AG04449 (cell line): ENCODE measurements at regions not wholly inside any gene's neighbourhood (a gene's known extent, or its start where the extent isn't known, plus 50 kb on each side); places are given as distances from the start of the nearest gene placed in this dataset.
"Not testable (repeated sequence)": the region's sequence is repeated elsewhere in the genome, so short reads cannot be mapped to it uniquely, and the experiment has no call there.

Experiments used
- CTCF ChIA-PET: fragments of 350-600 bp; formaldehyde crosslinking; extraction: SDS; loops from one replicate; lab custom pipeline; 2021; ENCODE audit warnings: antibody characterized with exemption; lab: Yijun Ruan, JAX
- POLR2A ChIA-PET: fragments of 400-600, 350-600 bp; formaldehyde crosslinking; extraction: SDS; loops from one replicate; lab custom pipeline; 2020; ENCODE audit warnings: antibody characterized with exemption, inconsistent platforms; lab: Yijun Ruan, JAX
- DNase-seq: peaks from one replicate; pipeline ENCODE4 v3.0.0-alpha.2; 2010; ENCODE audit warnings: low read depth, low spot score
- H3K4me3 ChIP-seq: 2 replicates; pipeline ENCODE4 v1.5.1; 2011; ENCODE audit warnings: low read depth, mild to moderate bottlenecking, control low read depth, low read length
- TF ChIP-seq, protein P1 (sequence below): IDR thresholded peaks from one replicate; pipeline ENCODE4 v1.5.1; 2011; ENCODE audit warnings: mild to moderate bottlenecking, moderate library complexity, low read length, control low read depth, inconsistent platforms; ENCODE audit not compliant: insufficient read depth; ENCODE audit errors: missing control alignments

DNA sequence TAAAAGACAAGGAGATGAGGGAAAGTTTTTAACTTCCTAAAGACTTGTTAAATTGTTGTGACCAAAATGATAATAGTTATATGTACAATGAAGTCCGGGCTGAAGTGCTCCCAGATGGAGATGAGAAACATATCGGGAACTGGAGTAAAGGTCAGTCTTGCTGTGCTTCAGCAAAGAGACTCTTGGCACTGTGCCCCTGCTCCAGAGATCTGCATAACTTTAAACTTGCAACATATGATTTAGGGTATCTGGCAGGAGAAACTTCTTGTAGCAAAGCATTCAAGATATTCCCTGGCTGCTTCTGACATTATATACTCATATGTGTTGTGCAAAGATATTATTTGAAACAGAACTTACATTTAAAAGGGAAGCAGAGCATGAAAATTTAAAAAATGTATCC is 786.6 kb upstream of the SLITRK6 start:
- ChIA-PET CTCF (no interaction called here), POLR2A (no interaction called here)
- TF ChIP-seq, protein P1, sequence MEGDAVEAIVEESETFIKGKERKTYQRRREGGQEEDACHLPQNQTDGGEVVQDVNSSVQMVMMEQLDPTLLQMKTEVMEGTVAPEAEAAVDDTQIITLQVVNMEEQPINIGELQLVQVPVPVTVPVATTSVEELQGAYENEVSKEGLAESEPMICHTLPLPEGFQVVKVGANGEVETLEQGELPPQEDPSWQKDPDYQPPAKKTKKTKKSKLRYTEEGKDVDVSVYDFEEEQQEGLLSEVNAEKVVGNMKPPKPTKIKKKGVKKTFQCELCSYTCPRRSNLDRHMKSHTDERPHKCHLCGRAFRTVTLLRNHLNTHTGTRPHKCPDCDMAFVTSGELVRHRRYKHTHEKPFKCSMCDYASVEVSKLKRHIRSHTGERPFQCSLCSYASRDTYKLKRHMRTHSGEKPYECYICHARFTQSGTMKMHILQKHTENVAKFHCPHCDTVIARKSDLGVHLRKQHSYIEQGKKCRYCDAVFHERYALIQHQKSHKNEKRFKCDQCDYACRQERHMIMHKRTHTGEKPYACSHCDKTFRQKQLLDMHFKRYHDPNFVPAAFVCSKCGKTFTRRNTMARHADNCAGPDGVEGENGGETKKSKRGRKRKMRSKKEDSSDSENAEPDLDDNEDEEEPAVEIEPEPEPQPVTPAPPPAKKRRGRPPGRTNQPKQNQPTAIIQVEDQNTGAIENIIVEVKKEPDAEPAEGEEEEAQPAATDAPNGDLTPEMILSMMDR: no peak
- H3K4me3 ChIP-seq: no peak overlapping the region
- no peak for DNase-seq

DNA sequence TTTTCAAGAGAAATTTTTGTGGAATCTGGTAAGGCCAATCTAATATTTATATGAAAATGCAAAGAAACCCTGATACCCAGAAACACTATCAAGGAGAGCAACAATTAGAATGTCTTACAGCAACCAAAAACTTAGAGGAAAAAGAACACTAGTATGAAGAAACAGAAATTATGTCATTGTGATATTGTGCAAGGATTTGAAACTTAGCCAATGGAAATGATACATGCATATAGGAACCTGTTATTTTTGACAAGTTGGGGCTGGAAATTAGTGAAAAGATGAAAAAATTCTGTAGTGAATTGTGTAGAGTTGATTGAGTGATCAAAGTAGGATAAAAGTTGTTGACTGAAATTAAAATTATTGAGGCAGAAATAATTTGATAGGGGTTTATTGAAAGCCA is 792.6 kb upstream of the SLITRK6 start:
- CTCF ChIA-PET: no interaction called here
- POLR2A ChIA-PET: no interaction called here
- TF ChIP-seq, protein P1: no peak
- H3K4me3 ChIP-seq: no peak overlapping the region
- no peak for DNase-seq

DNA sequence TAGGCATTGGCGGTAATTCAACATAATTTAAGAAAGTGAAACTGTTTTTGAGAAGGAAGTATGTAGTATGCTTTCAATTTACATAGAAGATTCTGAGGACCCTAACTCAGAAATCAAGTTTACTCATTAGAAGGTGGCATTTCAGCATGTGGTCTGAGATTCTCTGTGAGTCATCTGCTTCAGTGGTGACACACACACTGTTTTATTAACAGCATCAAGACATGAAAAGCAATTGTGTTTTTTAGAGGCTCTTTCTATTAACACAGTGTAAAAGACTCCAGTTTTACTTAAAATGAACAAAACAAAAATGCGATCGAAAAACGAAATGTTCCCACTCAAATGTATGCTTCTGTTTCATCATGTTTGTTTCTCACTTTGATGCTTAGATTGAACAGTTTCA is 802.1 kb upstream of the SLITRK6 start:
- H3K4me3 ChIP-seq: no peak overlapping the region
- no peak for DNase-seq
- CTCF ChIA-PET: no interaction called here

DNA sequence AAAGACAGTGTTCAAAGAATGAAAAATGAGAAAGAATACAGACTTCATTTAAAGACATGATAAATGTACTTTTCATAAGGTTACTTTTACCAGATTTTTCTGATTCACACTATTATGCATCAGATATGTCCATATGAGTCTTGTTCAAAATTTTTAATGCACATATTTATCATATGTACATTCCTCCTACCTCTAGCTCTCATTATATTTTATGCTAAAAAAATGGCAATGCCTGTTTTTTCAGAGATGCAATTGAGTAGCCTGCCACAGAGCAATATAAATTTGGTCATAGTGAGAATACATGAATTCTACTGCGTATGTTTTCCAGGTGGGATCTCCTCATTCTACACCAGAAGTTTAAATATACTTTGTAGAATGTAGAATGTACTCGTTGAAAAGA is 807.0 kb upstream of the SLITRK6 start:
- TF ChIP-seq, protein P1: no peak
- POLR2A ChIA-PET: no interaction called here
- H3K4me3 ChIP-seq: no peak overlapping the region
- DNase-seq: no peak
- CTCF ChIA-PET: no interaction called here

More for the DNA sequence above, 802.1 kb upstream of the SLITRK6 start:
- TF ChIP-seq, protein P1: no peak
- POLR2A ChIA-PET: no interaction called here

DNA sequence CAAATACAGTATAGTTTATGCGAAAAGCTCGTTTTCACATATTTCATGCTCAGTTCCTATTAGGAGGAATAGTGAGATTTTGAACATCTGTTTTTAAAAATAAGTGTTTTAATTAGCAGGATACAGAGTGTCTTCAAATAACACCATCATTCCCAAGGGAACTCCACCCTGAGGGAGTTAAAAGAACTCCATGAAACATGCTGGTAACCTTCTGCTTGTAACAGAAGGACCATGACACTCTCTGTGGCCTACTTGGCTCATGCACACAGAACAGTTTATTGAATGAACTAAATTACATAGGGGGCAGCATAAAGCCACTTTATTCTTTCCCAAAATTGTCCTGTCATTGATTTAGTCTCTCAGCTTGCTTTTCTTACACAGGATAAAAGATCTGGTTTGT is 809.5 kb upstream of the SLITRK6 start:
- ChIA-PET CTCF (no interaction called here), POLR2A (no interaction called here)
- TF ChIP-seq, protein P1: no peak
- H3K4me3 ChIP-seq: no peak overlapping the region
- DNase-seq: no peak

DNA sequence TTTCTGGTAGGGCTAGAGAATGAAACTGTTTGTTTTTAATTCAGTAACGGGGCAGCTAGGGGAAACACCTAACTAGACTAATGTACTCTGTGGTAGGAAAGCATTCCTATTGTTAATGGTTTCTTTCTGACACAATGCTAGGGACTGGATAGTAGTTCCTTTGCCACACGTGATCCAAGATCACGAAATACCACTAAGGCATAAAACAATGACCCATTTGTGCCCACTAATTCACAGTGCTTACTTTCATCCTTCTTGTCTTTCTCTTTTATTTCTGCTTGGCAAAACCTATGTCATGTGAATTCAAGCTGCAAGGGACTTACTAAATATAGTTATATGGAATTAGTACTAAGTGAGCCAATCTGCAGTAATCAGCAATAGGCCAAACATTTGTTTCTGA is 834.1 kb upstream of the SLITRK6 start:
- no peak overlapping the region for H3K4me3 ChIP-seq
- no peak for DNase-seq
- TF ChIP-seq, protein P1: no peak
- POLR2A ChIA-PET: no interaction called here
- CTCF ChIA-PET: no interaction called here

DNA sequence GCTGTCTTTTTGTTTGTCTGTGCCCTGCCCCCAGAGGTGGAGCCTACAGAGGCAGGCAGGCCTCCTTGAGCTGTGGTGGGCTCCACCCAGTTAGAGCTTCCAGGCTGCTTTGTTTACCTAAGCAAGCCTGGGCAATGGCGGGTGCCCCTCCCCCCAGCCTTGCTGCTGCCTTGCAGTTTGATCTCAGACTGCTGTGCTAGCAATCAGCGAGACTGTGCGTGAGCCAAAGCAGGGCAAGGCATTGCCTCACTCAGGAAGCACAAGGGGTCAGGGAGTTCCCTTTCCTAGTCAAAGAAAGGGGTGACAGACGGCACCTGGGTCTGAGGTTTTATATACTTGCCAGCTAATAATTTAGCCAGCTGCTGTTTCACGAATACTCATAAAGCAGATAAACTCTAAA is 852.0 kb upstream of the SLITRK6 start:
- POLR2A ChIA-PET, CTCF ChIA-PET, DNase-seq, H3K4me3 ChIP-seq: not testable (repeated sequence)
